ENCODE measurements at regions not wholly inside any gene's neighbourhood (a gene's known extent, or its start where the extent isn't known, plus 50 kb on each side); places are given as distances from the start of the nearest gene placed in this dataset.
A peak's percentile ranks its signal among the peaks of the same experiment; 100 is the strongest.

GRCh38 chr13:111513766-111514609 is 193.5 kb downstream of the TEX29 start:
- FAIRE-seq (no peak), DNase-seq (ENCODE audit: insufficient read length, low spot score) (no peak)

GRCh38 chr13:111514610-111515306 is 194.3 kb downstream of the TEX29 start:
- DNase-seq (ENCODE audit: insufficient read length, low spot score) (no peak), FAIRE-seq (no peak)

GRCh38 chr13:111515307-111515617 is 194.8 kb downstream of the TEX29 start:
- no peak for DNase-seq (ENCODE audit: insufficient read length, low spot score)
- no peak for FAIRE-seq

GRCh38 chr13:111515635-111516034 is 195.2 kb downstream of the TEX29 start:
- DNase-seq (ENCODE audit: insufficient read length, low spot score): no peak
- no peak for FAIRE-seq

GRCh38 chr13:111516712-111517640 is 196.5 kb downstream of the TEX29 start:
- no peak for DNase-seq (ENCODE audit: insufficient read length, low spot score)

GRCh38 chr13:111517641-111518010 is 197.2 kb downstream of the TEX29 start:
- DNase-seq (ENCODE audit: insufficient read length, low spot score) (peak; percentile 9), FAIRE-seq (no peak)

More at GRCh38 chr13:111516712-111517640, 196.5 kb downstream of the TEX29 start:
- no peak for FAIRE-seq

- DNase-seq (ENCODE audit: insufficient read length, low spot score) (no peak), FAIRE-seq (no peak)
These were observed 197.8 kb downstream of the TEX29 start for GRCh38 chr13:111518161-111518792.

GRCh38 chr13:111519041-111519440 is 198.6 kb downstream of the TEX29 start:
- FAIRE-seq (no peak), DNase-seq (ENCODE audit: insufficient read length, low spot score) (no peak)

- DNase-seq (ENCODE audit: insufficient read length, low spot score) (no peak), FAIRE-seq (no peak)
These were observed 199.2 kb downstream of the TEX29 start for GRCh38 chr13:111519490-111520170.

GRCh38 chr13:111521030-111521429 is 200.6 kb downstream of the TEX29 start:
- no peak for FAIRE-seq
- DNase-seq (ENCODE audit: insufficient read length, low spot score): no peak

- FAIRE-seq: no peak
These were observed 201.3 kb downstream of the TEX29 start for GRCh38 chr13:111521691-111522229.

GRCh38 chr13:111525320-111526118 is 205.1 kb downstream of the TEX29 start:
- DNase-seq (ENCODE audit: insufficient read length, low spot score): no peak
- FAIRE-seq: no peak

More at GRCh38 chr13:111521691-111522229, 201.3 kb downstream of the TEX29 start:
- DNase-seq (ENCODE audit: insufficient read length, low spot score): no peak

- no peak for FAIRE-seq
These were observed 206.5 kb downstream of the TEX29 start for GRCh38 chr13:111526922-111527321.

GRCh38 chr13:111527614-111528229 is 207.3 kb downstream of the TEX29 start:
- no peak for FAIRE-seq
- DNase-seq (ENCODE audit: insufficient read length, low spot score): no peak

More at GRCh38 chr13:111526922-111527321, 206.5 kb downstream of the TEX29 start:
- DNase-seq (ENCODE audit: insufficient read length, low spot score): no peak

GRCh38 chr13:111528513-111528912 is 208.1 kb downstream of the TEX29 start:
- no peak for DNase-seq (ENCODE audit: insufficient read length, low spot score)
- no peak for FAIRE-seq

- DNase-seq (ENCODE audit: insufficient read length, low spot score) (no peak), FAIRE-seq (no peak)
These were observed 209.9 kb downstream of the TEX29 start for GRCh38 chr13:111530137-111530870.

- no peak for FAIRE-seq
- no peak for DNase-seq (ENCODE audit: insufficient read length, low spot score)
These were observed 211.1 kb downstream of the TEX29 start for GRCh38 chr13:111531505-111531904.

GRCh38 chr13:111532111-111532510 is 211.7 kb downstream of the TEX29 start:
- no peak for FAIRE-seq
- DNase-seq (ENCODE audit: insufficient read length, low spot score): no peak

Data from HTR-8/SVneo (cell line).